GM13976 (cell line): ENCODE measurements at regions not wholly inside any gene's neighbourhood (a gene's known extent, or its start where the extent isn't known, plus 50 kb on each side); places are given as distances from the start of the nearest gene placed in this dataset.

Source experiments
- DNase-seq: peaks from one replicate; pipeline ENCODE4 v3.0.0; 2012; ENCODE audit warnings: low spot score
- in situ Hi-C: fragments of 300-500 bp; cut with MboI; formaldehyde crosslinking; loops from one replicate; pipeline ENCODE4 v1.12.0; 2022; ENCODE audit warnings: low sequenced_read_pairs, mixed read lengths, inconsistent platforms; ENCODE audit not compliant: unreplicated experiment
- TF ChIP-seq, protein P1 (sequence below): IDR thresholded peaks from 2 replicates; pipeline ENCODE4 v1.5.1; 2012; ENCODE audit warnings: borderline replicate concordance, mild to moderate bottlenecking; ENCODE audit not compliant: insufficient read depth; ENCODE audit errors: extremely low read depth, missing control alignments, control extremely low read depth

DNA sequence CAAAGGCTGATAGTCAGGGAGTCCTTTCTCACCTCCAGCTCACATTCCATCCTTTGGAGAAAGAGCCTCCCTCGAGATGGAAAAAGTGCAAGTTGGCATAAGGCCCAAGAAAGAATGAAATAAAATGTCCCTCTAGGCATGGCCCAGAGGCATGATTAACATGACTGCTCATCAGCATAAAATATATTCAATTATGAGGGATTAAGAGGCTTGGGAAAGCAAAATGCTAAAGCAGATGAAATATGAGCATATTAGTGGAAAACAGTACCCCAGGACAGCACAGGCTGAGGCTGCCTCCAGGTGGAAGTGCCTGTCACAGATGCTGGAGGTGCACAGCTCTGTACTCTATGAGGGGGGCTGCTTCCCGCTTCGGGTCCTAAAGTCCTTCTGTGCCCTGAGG is 347.8 kb upstream of the PLET1 start:
- TF ChIP-seq, protein P1, sequence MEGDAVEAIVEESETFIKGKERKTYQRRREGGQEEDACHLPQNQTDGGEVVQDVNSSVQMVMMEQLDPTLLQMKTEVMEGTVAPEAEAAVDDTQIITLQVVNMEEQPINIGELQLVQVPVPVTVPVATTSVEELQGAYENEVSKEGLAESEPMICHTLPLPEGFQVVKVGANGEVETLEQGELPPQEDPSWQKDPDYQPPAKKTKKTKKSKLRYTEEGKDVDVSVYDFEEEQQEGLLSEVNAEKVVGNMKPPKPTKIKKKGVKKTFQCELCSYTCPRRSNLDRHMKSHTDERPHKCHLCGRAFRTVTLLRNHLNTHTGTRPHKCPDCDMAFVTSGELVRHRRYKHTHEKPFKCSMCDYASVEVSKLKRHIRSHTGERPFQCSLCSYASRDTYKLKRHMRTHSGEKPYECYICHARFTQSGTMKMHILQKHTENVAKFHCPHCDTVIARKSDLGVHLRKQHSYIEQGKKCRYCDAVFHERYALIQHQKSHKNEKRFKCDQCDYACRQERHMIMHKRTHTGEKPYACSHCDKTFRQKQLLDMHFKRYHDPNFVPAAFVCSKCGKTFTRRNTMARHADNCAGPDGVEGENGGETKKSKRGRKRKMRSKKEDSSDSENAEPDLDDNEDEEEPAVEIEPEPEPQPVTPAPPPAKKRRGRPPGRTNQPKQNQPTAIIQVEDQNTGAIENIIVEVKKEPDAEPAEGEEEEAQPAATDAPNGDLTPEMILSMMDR: no peak
- in situ Hi-C loops: no loop called here
- DNase-seq: no peak

DNA sequence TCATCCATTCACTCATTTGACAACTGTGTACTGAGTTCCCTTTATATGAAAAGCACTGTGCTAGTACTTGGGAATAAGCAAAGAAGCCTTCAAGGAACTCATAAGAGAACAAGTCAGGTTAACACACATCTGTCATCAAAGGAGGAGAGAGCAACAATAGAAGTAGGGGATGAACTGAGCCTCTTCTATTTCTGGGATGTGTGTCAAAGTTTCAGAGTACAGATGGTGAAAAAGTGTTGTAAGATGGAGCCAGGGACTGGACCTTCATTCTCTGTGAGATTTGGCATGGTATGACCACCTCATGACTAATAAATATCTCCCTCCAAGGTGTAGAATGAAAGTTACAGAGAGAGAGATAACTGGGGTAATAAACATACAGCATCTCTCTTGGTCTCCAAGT is 349.8 kb upstream of the PLET1 start:
- TF ChIP-seq, protein P1: no peak
- DNase-seq: no peak
- in situ Hi-C loops: no loop called here

DNA sequence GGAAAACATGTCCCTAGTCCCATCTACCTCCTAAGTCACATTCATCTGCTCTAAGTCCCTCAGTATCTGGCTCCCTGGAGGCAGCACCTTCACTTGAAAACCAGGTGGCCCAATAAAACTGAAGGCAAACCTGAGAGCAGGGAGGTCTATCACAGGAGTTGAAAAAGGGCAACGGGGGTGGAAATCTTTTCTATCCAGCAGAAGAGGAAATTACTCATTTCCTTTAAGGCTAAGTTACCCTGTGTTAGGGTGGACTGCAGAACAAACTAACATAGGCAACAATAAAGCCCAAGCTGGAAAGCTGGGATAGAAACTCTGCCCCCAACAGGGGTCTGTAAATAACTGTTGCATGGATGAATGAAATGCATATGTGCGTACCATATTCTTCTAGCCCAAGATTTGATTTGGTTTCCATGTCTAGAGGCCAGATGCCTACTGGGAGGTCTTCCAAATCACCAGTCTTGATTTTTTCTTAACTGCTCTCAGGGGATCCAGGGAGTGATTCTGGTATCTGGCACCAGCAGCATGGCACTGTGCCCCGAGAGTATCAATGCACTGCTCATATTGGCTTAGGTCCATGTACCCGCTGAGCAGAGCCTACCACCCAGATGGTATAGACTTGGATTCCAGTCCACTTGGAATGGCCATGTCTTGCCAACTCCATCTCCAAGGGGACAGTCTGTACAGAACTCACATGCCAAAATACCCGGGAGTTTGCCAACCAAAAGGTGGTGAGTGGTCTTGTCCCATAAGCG is 350.0 kb upstream of the NCAM1 start:
- TF ChIP-seq, protein P1: no peak
- in situ Hi-C loops: no loop called here
- DNase-seq: no peak

DNA sequence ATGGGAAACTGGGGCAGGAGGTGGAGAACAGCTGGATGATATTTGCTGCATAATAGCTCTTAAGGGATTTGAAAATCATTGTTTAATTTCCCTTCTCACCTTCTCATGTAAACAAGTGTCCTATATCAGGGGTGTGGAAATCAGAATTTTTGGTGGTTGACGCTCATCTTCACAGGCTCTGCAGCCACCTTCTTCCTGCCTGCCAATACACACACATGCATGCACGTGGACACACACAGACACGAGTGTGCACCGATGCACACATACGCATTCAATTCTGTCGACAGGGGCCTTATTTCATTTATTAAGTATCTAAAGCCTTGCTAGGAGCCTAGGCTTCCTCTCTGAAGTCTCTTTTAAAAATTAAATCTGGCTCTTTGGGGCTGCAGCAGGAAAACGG is 349.4 kb upstream of the NCAM1 start:
- in situ Hi-C loops: no loop called here
- DNase-seq: no peak

DNA sequence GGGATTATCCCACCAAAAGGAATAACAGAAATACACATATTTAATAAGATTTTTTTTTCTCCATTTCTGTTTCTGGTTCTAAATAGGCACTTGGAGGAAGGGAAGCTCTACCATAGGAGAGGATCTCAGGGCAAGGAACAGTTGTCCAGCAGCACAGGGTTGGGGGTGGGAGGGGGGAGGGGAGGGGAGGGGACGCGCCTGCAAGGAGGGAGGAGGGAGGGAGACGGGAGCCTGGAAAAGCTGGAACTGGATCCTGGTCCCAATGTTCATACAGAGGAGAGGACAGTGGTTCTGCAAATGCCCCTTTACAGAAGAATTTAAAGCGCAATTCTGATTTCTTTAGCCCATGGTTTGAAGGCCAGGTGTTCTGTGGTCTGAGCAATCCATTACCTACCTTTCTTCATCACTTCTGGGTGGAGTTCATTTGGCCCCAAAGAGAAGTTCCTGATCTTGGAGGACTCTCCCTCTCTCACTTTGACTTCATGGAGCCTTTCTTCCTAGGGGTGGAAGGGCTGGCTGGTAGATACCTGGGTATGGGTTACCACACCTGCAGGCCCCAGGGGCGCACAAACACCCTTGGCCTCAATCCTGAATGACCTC is 348.9 kb upstream of the NCAM1 start:
- in situ Hi-C loops: no loop called here

More for the DNA sequence above, 349.4 kb upstream of the NCAM1 start:
- TF ChIP-seq, protein P1: no peak

DNA sequence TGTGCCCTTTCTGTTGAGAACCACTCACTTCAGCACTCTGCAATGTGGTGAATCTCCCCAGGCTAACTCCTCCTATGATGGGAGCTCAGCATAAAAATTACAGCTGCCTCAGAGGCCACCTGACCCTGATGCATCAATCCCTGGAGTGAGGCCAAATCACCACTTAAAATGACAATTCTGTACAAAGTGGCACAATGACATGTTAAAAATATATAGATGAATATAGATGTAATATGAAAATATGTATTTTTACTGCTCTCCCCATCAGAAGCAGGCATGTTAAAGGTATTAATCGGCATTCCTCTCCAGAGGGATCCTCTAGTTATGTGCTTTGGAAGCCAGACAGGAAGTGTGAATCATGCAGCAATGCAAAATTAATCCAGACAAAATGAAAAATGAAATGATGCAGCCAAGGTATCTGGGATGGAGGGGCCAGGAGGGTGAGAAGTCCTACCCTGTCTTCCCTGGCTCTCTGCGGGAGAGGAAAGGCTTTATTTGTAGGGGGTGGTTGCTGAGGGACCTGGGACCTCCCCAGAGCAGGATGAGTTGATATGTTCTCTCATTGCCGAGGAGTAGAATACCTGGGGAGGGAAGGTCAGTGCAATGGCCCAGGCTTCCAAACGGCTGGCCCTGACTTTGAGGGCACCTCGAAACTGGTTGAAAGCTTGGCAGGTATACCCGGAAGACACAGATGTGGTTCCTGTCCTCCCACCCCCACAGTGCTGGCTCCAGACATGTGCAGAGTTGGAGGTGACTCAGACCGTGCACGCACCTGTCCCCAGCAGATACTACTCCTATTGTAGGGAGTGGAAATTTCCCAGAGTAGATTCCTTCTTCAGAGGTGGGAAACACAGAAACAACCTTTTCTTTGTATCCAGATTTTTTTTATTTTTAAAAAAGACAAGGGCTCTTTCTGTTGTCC is 347.9 kb upstream of the NCAM1 start:
- in situ Hi-C loops: no loop called here
- DNase-seq: no peak
- TF ChIP-seq, protein P1: no peak

More for the DNA sequence above, 348.9 kb upstream of the NCAM1 start:
- TF ChIP-seq, protein P1: no peak
- DNase-seq: no peak
